ENCODE measurements at regions not wholly inside any gene's neighbourhood (a gene's known extent, or its start where the extent isn't known, plus 50 kb on each side); places are given as distances from the start of the nearest gene placed in this dataset.

DNA sequence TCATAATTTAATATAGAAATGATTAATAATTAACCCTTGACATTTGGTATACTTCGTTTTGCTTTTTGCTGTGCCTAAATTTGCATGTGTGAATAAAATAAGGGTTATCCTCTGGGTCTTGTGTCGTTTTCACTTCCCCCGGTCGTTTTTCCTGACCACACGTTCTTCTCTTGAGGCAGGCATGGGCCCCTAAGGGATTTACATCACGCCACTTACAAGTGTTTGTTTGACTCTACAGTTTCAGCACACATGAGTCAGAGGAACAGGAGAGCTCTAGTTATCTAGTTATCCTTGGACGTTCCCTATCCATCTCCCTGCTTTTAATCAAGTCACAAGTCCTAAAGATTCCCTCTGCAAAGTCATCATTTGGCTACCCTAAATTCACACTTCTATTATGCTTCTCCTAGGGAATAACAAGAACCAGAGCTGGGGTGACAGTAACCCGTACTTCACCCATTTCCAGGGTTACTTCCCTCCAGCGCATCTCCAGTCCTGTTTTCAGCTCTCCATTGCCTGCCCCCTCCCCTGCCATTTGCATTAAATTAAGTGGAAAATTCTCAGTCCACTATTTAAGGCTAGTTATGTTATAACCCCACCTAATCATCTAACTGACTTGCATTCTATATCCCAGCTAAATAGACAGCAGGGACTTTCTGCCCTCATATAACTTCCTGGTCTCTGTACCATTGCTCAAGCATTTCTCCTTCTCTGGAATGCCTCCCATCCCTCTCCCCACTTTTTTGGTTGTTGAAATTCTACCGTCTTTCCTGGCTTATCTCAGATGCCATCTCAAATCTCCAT, 206.9 kb downstream of the PTEN start:
- no peaks in the 10 kb centered on the region for H3K36me3 ChIP-seq
- DNase-seq, result no peak
- no peak overlapping the region for H3K4me3 ChIP-seq
- H3K9me3 ChIP-seq, result no peaks in the 10 kb centered on the region
- no peaks in the 10 kb centered on the region for H3K27me3 ChIP-seq

DNA sequence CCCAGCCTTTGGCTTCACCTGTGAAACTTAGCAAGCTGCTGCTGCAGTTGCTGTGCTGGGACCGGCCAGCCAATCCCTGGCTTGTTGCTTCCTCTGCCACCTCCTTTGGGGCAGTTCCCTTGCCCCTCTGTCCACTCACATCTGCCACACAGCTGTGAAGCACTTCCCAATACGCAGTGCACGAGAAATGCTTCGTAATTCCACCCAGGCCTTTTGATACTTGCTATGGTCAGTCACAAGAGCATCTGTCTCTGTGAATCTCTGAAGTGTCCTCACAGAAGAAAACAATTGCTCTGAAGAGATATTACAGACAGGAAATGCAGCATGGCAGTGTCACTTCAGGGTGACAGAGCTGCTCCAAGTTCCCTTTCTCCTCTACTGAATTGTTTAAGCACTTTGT, 208.5 kb downstream of the PTEN start:
- no peaks in the 10 kb centered on the region for H3K36me3 ChIP-seq
- no peak for DNase-seq
- no peak overlapping the region for H3K4me3 ChIP-seq
- H3K9me3 ChIP-seq, result no peaks in the 10 kb centered on the region
- H3K27me3 ChIP-seq, result no peaks in the 10 kb centered on the region

DNA sequence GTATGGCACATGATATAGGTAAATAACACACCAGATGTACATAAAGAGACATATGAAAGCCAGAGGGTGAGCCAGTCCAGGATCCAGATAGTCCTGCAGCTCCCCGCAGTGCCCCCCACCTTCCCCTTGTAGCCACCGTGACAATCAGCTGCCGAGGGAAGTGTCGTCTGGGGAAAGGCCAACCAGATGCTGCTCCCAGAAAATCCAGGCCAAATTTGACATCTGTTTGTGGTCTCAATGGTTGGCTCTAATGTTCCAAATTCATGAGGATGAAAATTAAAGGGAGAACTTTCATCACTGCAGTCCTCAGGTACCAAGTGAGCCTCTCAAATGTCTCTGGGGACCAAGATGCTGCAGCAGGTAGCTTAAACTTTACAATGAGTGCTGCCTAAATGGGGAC, 210.3 kb downstream of the PTEN start:
- Histone ChIP-seq H3K27me3 (no peaks in the 10 kb centered on the region), H3K4me3 (no peak overlapping the region), H3K9me3 (no peaks in the 10 kb centered on the region), H3K36me3 (no peaks in the 10 kb centered on the region)
- no peak for DNase-seq

DNA sequence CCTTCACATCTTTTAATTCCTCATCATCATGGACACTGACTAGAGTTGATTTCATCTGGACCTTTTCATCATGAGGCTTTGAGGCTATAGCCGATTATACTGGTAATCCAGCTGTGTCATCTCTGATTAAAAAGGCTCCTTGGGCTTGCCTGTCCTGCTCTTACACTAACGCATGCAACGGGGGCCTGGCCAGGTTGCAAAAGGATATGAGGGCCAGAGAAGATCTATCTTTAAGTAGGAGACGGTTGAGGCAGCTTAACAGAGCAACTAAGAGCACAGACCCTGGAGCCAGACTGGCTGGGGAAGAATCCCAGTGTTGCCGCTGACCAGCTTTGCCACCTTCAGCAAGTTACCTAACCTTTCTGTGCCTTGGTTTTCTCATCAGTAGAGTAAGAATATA, 211.5 kb downstream of the PTEN start:
- Histone ChIP-seq H3K36me3 (no peaks in the 10 kb centered on the region), H3K4me3 (no peak overlapping the region), H3K27me3 (no peaks in the 10 kb centered on the region), H3K9me3 (no peaks in the 10 kb centered on the region)
- DNase-seq, result no peak

DNA sequence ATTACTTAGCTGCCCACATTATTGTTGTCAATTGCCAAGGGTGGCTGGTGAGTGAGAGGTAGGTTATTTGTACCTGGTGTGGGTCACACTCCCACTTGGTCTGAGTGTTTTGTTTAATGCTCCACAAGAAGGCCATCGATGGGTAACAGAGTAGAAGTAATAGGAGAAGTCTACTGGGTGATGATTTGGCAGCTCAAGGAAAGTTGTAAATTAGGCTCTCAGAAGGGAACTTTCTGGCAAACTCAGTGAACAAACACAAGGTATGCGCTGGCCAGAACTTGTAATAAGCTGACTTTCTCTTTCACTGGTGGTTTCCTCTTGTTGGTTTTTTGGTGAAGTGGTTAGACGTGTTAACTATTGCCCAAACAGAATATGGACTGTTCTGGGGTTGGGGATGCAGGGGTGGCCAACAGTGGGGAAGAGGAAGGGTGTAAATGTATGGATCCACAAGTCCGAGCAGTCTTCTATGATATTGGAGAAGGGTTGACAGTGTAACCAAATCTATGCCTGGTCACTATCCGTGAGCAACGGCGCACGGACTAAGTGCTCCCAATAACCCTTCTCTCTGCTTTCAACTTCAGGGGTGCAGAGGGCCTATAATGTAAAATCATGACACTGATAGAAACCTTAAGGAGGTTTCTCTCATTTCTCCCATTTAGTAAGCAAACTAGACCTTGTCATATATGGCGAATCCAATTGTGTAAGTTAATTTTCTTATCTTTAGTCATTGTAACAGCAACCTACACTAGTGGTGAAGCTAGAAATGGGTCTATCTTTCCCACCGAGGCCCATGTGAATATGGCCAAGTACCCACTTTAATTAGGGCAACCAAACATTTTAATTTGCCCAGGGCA, 212.8 kb downstream of the PTEN start:
- Histone ChIP-seq H3K27me3 (no peaks in the 10 kb centered on the region), H3K36me3 (no peaks in the 10 kb centered on the region), H3K4me3 (no peak overlapping the region), H3K9me3 (no peaks in the 10 kb centered on the region)
- DNase-seq, result no peak

DNA sequence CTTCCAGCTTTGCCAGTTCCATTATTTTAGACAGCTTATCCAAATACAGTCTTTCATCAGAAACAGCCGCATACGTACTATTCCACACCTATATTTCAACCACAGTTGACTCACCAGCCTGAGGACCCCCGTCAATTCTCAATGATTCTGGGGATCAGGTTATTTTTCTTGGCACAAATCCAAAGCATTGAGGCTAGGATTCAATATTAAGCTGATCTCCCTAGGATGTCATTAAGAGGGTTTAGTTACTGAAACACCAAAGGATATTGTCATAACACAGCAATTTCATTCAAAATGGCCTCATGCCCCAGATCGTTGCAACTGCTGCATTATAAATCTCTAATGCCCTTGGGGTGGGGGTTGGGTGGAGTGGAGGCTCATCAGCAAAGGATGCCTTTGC, 214.6 kb downstream of the PTEN start:
- H3K27me3 ChIP-seq, result no peaks in the 10 kb centered on the region
- no peaks in the 10 kb centered on the region for H3K9me3 ChIP-seq
- no peaks in the 10 kb centered on the region for H3K36me3 ChIP-seq
- no peak for DNase-seq
- H3K4me3 ChIP-seq, result no peak overlapping the region

DNA sequence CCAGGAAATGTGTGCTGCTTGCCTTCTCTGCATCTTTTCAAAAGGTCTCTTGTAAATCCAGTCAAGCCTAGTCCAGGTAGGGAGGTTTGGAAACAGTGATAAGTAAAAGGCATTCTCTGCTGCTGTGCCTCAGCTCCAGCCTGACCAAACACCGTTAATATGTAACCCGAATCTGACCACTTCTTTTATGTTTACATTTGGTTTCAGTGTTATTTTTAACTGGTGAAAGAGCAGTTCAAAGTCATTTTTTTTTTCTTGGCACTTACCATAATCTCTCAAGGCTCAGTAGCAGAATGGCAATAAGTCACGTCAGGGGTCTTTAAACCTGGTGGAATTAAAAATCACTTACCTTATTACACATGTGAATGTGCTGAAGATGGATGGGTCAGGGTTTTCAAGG, 216.8 kb downstream of the PTEN start:
- H3K9me3 ChIP-seq, result no peaks in the 10 kb centered on the region
- no peak overlapping the region for H3K4me3 ChIP-seq
- DNase-seq, result no peak
- no peaks in the 10 kb centered on the region for H3K36me3 ChIP-seq
- no peaks in the 10 kb centered on the region for H3K27me3 ChIP-seq

DNA sequence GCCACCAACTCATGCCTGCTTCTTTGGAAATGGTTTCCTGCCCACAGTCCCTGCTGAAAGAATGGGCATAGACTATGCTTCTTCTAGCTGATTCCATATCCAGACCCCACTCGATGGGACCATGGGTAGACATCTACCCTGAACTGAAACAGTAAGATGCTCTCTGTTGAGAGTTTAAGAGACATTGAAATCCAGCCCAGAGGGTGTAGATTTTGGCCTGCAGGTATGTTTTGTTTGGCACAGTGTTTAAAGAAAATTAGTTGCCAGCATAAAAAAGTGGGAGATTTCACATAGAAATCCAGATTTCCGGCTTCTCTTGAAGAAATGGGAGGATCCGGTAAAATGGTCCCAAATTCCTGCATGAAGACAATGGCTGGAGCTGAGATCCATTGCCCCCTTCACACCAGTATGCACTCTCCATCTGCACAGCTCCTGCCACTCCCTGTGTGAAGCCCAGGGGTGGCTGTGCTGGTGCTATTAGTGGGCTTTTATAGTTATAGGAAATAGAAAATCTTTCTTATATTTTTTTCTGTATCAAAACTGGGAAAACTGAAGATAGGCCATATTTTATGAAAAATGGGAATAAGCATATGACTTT, 218.1 kb downstream of the PTEN start:
- H3K9me3 ChIP-seq, result no peaks in the 10 kb centered on the region
- DNase-seq, result no peak
- H3K4me3 ChIP-seq, result no peak overlapping the region
- H3K36me3 ChIP-seq, result no peaks in the 10 kb centered on the region
- no peaks in the 10 kb centered on the region for H3K27me3 ChIP-seq

DNA sequence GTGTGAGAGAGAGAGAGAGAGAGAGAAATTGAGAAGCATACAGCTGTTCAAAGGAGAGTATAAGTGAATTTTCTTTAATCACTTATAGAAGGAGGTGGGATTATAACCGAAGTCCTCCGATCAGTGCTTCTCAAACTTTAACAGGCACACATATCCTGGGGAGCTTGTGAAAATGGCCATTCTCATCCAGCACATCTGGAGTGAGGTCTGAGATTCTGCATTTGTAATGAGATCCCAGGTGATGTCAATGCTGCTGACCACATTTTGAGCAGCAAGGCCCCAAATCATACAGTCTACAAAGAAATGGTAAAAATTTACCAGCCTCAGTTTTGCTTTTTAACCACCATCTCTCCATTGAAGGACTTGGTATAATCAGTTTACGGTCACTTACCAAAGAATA, 219.0 kb downstream of the PTEN start:
- H3K4me3 ChIP-seq, result no peak overlapping the region
- no peaks in the 10 kb centered on the region for H3K36me3 ChIP-seq

DNA sequence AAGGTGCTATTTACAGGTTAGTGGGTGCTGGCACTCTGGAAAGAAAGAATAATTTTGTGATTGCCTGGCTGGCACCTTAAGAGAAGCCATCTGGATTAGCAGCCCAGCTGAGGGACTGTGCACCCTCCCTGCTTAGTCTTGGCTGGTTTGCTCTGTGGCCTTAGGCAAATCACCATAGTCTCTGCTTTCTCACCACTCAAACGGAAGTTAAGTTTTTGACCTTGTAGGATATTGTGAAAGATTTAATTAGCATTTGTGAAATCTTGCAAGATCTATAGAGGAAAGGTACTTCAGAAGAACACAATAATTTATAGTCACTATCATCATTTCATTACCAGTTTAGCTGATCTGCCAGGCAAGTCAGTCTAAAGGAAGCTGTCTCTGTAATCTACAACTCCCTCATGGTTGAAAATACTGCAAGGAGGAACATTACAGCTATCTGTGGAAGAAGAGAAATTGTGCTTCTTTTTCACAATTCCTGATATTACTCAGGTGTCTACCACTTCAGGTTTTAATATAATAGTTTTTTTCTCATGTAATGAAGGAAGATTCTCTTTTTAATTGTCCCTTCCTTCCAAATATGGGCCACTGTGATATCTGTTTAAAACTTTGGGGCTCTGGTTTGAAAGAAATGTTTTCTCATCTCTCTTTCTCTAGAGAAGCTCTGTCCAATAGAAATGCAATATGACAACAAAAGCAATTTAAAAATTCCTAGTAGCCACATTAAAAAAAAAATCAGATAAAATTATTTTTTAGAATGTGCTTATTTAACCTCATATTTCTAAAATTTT, 219.6 kb downstream of the PTEN start:
- DNase-seq, result no peak
- no peaks in the 10 kb centered on the region for H3K27me3 ChIP-seq
- H3K9me3 ChIP-seq, result no peaks in the 10 kb centered on the region
- H3K36me3 ChIP-seq, result no peaks in the 10 kb centered on the region
- H3K4me3 ChIP-seq, result no peak overlapping the region

More for the DNA sequence above, 219.0 kb downstream of the PTEN start:
- no peaks in the 10 kb centered on the region for H3K27me3 ChIP-seq
- no peaks in the 10 kb centered on the region for H3K9me3 ChIP-seq
- no peak for DNase-seq

DNA sequence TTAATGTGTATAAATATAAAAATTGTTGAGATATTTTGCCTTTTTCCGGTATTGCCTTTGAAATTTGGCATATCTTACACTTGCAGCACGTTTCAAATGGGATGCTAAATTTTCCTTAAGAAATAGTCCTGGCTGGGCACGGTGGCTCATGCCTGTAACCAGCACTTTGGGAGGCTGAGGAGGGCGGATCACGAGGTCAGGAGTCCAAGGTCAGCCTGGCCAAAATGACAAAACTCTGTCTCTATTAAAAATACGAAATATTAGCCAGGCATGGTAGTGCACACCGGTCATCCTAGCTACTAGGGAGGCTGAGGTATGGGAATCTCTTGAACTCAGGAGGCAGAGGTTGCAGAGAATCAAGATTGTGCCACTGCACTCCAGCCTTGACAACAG, 220.2 kb downstream of the PTEN start:
- H3K27me3 ChIP-seq, result no peaks in the 10 kb centered on the region

DNA sequence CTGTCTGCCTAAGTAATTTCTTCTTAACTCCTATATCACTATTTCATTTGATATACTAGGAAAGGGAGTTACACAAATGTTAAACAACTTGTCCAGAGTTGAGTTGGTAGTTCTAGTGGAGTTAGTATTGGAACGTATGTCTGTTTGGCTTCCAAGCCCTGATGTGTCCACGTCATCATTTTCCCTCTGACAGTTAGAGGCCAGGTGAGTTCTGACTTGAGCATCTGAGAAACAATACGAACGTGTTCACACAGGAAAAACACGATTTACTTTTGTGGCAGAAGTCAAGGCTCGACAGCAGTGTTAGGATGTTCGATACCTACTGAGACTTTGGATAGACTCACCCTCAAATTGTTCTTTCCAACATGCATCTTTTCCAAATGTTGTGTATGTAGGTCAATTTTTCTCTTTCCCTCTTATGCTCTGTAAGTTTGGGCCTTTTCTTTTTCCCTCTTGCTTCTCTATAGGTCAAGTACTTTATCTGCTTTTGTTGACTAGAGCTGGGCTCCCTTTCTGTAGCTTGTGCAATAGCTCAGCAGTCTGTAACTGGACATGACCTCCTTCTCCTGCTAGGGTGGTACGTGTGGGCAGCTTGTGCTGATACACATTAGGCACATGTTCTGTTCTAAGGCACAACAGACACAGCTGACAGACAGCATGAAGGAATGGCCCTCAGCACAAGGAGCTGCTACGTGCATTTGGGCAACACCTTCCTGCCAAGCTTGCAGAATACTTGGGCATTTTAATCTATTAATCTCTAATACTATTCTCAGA, 222.9 kb downstream of the PTEN start:
- H3K9me3 ChIP-seq, result no peaks in the 10 kb centered on the region; the same call in 1 of the 2 replicates
- no peak for DNase-seq
- no peaks in the 10 kb centered on the region for H3K36me3 ChIP-seq
- H3K27me3 ChIP-seq, result no peaks in the 10 kb centered on the region
- H3K4me3 ChIP-seq, result no peak overlapping the region

More for the DNA sequence above, 220.2 kb downstream of the PTEN start:
- Histone ChIP-seq H3K36me3 (no peaks in the 10 kb centered on the region), H3K9me3 (no peaks in the 10 kb centered on the region; the same call in 1 of the 2 replicates), H3K4me3 (no peak overlapping the region)
- DNase-seq, result no peak

DNA sequence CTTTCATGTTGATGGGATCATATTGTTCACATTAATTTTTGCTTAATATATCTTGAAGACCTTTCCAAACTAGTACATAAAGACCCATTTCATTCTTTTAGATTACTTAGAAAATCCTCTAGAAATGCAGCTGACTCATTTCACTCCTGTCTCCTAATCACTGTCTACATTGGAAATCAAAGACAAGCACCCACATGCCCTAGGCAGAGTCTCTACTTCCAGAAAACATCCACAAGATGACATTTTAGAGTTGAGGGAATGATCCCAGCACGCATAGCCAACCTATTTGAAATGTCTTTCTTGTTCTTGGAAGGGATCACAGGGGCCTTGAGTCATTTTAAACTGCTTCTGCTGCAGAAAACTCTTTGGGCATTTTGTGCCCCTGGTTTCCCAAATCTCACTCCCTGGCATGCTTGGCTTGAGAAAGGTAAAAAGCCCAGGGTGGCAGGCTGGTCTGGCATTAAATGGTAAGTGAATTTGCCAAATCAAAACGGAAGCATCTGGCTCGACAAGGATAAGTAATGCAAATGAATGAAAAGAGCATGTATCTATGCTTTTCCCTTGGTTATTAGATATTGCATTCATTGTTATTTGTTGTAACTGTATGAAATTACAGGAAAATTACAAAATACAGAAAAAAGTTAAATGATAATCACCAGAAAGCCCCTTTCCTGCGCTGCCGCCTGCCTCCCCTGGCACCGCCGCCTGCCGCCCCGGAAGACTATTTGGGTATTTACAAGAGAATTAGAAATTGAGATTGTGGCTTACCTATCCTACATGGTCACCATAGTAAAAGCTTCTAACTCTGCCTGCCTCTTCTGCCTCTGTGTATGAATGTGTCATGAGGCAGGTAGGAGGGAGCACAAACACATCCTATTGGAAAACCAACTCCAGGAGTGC, 225.3 kb downstream of the PTEN start:
- H3K9me3 ChIP-seq, result no peaks in the 10 kb centered on the region; the same call in 1 of the 2 replicates
- DNase-seq, result peak; percentile 18
- no peaks in the 10 kb centered on the region for H3K36me3 ChIP-seq
- H3K4me3 ChIP-seq, result no peak overlapping the region
- no peaks in the 10 kb centered on the region for H3K27me3 ChIP-seq

DNA sequence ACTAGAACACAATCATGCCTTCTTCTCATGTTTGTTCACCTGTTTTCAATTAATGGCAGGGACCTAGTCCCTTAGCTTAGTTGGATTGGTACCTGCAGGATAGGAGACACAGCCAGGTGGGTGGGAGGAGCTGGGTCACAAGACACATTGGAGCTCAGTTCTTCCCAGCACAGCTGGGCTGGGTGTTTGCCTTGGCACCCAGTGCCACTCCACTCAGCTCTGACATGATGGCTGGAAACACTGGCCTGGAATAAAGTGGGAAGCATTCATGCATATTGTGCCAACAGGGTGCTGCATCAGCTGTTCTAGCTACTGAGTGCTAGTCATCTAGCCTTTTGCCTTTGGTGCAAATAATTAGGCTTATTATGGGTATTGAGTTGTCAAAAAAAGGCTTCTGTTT, 226.1 kb downstream of the PTEN start:
- Histone ChIP-seq H3K27me3 (no peaks in the 10 kb centered on the region), H3K4me3 (no peak overlapping the region), H3K9me3 (no peaks in the 10 kb centered on the region; the same call in 1 of the 2 replicates), H3K36me3 (no peaks in the 10 kb centered on the region)
- peak; percentile 47 for DNase-seq

DNA sequence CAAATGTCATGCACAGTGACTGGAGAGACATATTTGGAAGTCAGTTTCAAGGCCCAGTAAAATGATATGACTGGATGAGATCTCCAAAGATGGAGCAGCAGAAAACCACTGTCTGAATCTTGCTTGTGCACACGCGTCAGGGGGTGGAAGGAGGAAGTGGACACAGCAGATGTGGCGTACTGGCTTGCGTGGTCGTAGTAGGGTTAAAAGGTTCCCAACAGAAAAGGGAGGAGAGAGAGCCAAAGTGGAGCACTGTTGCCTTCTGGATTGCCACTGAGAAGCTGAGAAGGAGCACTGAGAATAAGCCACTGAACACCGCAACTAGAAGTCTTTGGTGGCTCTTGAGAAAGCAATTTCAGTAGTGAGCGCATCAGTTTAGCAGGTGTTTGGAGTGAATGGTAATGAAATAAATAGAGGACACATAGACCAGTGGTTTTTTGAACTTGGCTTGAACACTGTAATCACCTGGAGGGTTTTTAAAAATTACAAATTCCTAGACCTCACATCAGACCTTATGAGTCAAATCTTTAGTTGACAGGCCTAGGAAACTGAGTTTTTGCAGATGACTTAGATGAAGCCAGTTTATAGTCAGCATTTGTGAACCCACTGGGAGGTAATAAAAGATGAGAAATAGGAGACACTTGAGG, 227.3 kb downstream of the PTEN start:
- Histone ChIP-seq H3K4me3 (no peak overlapping the region), H3K27me3 (no peaks in the 10 kb centered on the region), H3K9me3 (no peaks in the 10 kb centered on the region; the same call in 1 of the 2 replicates), H3K36me3 (no peaks in the 10 kb centered on the region)
- DNase-seq, result no peak
